Neural progenitor cell (in vitro differentiated cells): ENCODE measurements at regions not wholly inside any gene's neighbourhood (a gene's known extent, or its start where the extent isn't known, plus 50 kb on each side); places are given as distances from the start of the nearest gene placed in this dataset.

Experiments used
- DNase-seq: peaks from one replicate; pipeline ENCODE4 v3.0.0-alpha.2; 2016; ENCODE audit warnings: low spot score
- H2AFZ ChIP-seq: fragments of 200-600 bp; sonication (generic); replicated peaks from 2 replicates; pipeline ENCODE4 v1.6.1; 2016; ENCODE audit warnings: antibody characterized with exemption
- H3F3A ChIP-seq: fragments of 200-600 bp; sonication (generic); 2 replicates; pipeline ENCODE4 v1.6.1; 2016; ENCODE audit warnings: antibody characterized with exemption, low read depth
- H3K27ac ChIP-seq: fragments of 200-600 bp; sonication (generic); 2 replicates; pipeline ENCODE4 v1.5.1; 2016; ENCODE audit warnings: mild to moderate bottlenecking
- H3K27me3 ChIP-seq: fragments of 200-600 bp; sonication (generic); 2 replicates; pipeline ENCODE4 v1.6.1; 2016; ENCODE audit warnings: mild to moderate bottlenecking, moderate library complexity
- H3K36me3 ChIP-seq: fragments of 200-600 bp; sonication (generic); 2 replicates; pipeline ENCODE4 v1.5.1; 2016
- H3K4me1 ChIP-seq: fragments of 200-600 bp; sonication (generic); 2 replicates; pipeline ENCODE4 v1.6.1; 2016; ENCODE audit warnings: mixed run types
- H3K4me2 ChIP-seq: fragments of 200-600 bp; sonication (generic); 2 replicates; pipeline ENCODE4 v1.6.1; 2016
- H3K4me3 ChIP-seq: fragments of 200-600 bp; sonication (generic); 2 replicates; pipeline ENCODE4 v1.5.1; 2016
- H3K79me2 ChIP-seq: fragments of 200-600 bp; sonication (generic); 2 replicates; pipeline ENCODE4 v1.6.1; 2016; ENCODE audit warnings: low read depth
- H3K9ac ChIP-seq: fragments of 200-600 bp; sonication (generic); 2 replicates; pipeline ENCODE4 v1.6.1; 2016
- H3K9me3 ChIP-seq: fragments of 200-600 bp; sonication (generic); 2 replicates; pipeline ENCODE4 v1.5.1; 2016; ENCODE audit warnings: low read depth
- H4K20me1 ChIP-seq: fragments of 200-600 bp; sonication (generic); 2 replicates; pipeline ENCODE4 v1.6.1; 2016; ENCODE audit warnings: low read depth
- H3K27ac Mint-ChIP-seq: 3 replicates; pipeline ENCODE4 v1.8.0; 2021; ENCODE audit warnings: mixed read lengths
- H3K27me3 Mint-ChIP-seq: 2 replicates; pipeline ENCODE4 v1.8.0; 2022; ENCODE audit warnings: low read depth, mild to moderate bottlenecking, inconsistent platforms, moderate library complexity, mixed read lengths; ENCODE audit not compliant: insufficient read depth
- H3K36me3 Mint-ChIP-seq: 3 replicates; pipeline ENCODE4 v1.8.0; 2021; ENCODE audit warnings: mixed read lengths
- H3K4me1 Mint-ChIP-seq: 3 replicates; pipeline ENCODE4 v1.8.0; 2021; ENCODE audit warnings: mixed read lengths
- H3K4me3 Mint-ChIP-seq: 3 replicates; pipeline ENCODE4 v1.8.0; 2021; ENCODE audit warnings: mild to moderate bottlenecking, moderate library complexity, mixed read lengths
- H3K9me3 Mint-ChIP-seq: 3 replicates; pipeline ENCODE4 v1.8.0; 2020; ENCODE audit warnings: mixed read lengths
- EZH2 ChIP-seq: fragments of 200-600 bp; sonication (generic); IDR thresholded peaks from 2 replicates; pipeline ENCODE4 v1.6.1; 2017; ENCODE audit warnings: antibody characterized with exemption, mild to moderate bottlenecking, moderate library complexity
- EZH2phosphoT487 ChIP-seq: fragments of 200-600 bp; sonication (generic); IDR thresholded peaks from 2 replicates; pipeline ENCODE4 v1.6.1; 2017; ENCODE audit warnings: antibody characterized with exemption
- TF ChIP-seq, protein P1 (sequence below): fragments of 200-600 bp; sonication (generic); IDR thresholded peaks from 2 replicates; pipeline ENCODE4 v1.5.1; 2017; ENCODE audit warnings: antibody characterized with exemption, mild to moderate bottlenecking

DNA sequence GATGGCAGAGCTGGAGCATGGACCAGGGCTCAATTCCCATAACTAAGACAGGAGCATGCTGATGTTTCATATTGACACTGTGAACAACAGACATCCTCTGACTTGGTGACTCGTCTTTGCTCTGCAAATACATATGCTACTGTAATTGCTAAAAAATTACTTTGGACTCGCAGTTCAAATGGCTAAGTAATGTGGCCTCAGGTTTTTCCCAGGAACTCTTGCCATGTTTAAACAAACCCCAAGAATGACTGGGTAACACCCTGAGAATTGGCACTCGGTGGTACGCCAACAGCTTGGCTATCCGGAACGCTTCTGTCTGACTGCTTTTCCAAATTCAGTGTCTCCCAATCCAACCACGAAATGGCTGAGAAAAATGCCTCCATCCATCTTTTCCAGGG is 456.7 kb upstream of the THBS1 start:
- no peak overlapping the region for H3K27ac ChIP-seq
- peaks cover 9% of the 10 kb centered on the region for H3K4me1 ChIP-seq
- H3K79me2 ChIP-seq = no peaks in the 10 kb centered on the region
- H2AFZ ChIP-seq = no peak overlapping the region
- Mint-ChIP-seq H3K27ac (no peak overlapping the region), H3K27me3 (peaks cover 5% of the 10 kb centered on the region), H3K9me3 (no peaks in the 10 kb centered on the region), H3K4me3 (no peak overlapping the region), H3K36me3 (no peaks in the 10 kb centered on the region), H3K4me1 (peaks cover 10% of the 10 kb centered on the region)
- H4K20me1 ChIP-seq = no peaks in the 10 kb centered on the region
- no peak overlapping the region for H3K4me2 ChIP-seq
- H3K9ac ChIP-seq = no peak overlapping the region
- H3F3A ChIP-seq = no peaks in the 10 kb centered on the region
- H3K27me3 ChIP-seq = no peaks in the 10 kb centered on the region
- no peak overlapping the region for H3K4me3 ChIP-seq
- H3K9me3 ChIP-seq = no peaks in the 10 kb centered on the region
- TF ChIP-seq, protein P1, sequence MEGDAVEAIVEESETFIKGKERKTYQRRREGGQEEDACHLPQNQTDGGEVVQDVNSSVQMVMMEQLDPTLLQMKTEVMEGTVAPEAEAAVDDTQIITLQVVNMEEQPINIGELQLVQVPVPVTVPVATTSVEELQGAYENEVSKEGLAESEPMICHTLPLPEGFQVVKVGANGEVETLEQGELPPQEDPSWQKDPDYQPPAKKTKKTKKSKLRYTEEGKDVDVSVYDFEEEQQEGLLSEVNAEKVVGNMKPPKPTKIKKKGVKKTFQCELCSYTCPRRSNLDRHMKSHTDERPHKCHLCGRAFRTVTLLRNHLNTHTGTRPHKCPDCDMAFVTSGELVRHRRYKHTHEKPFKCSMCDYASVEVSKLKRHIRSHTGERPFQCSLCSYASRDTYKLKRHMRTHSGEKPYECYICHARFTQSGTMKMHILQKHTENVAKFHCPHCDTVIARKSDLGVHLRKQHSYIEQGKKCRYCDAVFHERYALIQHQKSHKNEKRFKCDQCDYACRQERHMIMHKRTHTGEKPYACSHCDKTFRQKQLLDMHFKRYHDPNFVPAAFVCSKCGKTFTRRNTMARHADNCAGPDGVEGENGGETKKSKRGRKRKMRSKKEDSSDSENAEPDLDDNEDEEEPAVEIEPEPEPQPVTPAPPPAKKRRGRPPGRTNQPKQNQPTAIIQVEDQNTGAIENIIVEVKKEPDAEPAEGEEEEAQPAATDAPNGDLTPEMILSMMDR = no peak
- no peak for TF ChIP-seq EZH2
- no peak for TF ChIP-seq EZH2phosphoT487
- no peak for DNase-seq
- no peaks in the 10 kb centered on the region for H3K36me3 ChIP-seq

DNA sequence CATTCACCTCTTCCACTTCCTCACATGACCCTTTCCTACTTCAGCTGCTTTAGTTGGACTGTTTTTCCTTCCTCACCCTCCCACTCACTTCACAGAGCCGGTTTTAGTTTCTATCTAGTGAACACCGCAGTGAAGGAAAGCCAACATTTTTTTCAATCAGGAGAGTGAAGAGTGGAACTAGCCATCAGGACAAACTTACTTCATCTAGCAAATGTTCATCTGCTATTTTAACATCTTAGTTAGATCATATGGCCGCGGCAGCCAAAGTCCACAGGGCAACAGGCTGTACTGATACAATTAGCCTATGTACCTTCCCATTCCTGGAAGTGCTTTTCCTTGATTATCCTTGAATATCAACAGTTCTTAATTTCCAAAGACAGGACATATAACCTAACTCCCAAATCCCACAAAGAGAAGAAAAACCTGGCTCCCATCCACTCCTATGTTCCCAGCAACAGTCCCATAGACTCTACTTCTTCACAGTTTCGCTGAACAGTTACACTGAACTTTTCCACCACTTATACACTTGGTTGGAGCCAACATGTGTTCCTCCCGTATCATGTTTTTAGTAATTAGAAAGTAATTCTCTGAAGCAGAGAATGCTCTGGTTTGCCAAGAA is 456.2 kb upstream of the THBS1 start:
- no peak overlapping the region for H3K4me2 ChIP-seq
- no peak overlapping the region for H2AFZ ChIP-seq
- Mint-ChIP-seq H3K4me1 (peaks cover 10% of the 10 kb centered on the region), H3K4me3 (no peak overlapping the region), H3K27ac (no peak overlapping the region), H3K27me3 (peaks cover 5% of the 10 kb centered on the region), H3K9me3 (no peaks in the 10 kb centered on the region), H3K36me3 (no peaks in the 10 kb centered on the region)
- no peak for TF ChIP-seq EZH2
- no peak for TF ChIP-seq EZH2phosphoT487
- TF ChIP-seq, protein P1 = no peak
- no peaks in the 10 kb centered on the region for H3K27me3 ChIP-seq
- H3K9me3 ChIP-seq = no peaks in the 10 kb centered on the region
- no peak for DNase-seq
- H3F3A ChIP-seq = no peaks in the 10 kb centered on the region
- no peak overlapping the region for H3K9ac ChIP-seq
- no peaks in the 10 kb centered on the region for H3K79me2 ChIP-seq
- no peak overlapping the region for H3K27ac ChIP-seq
- H3K36me3 ChIP-seq = no peaks in the 10 kb centered on the region
- H3K4me1 ChIP-seq = peaks cover 9% of the 10 kb centered on the region
- H4K20me1 ChIP-seq = no peaks in the 10 kb centered on the region
- no peak overlapping the region for H3K4me3 ChIP-seq

- DNase-seq = no peak
- H3K36me3 ChIP-seq = no peaks in the 10 kb centered on the region
- no peak overlapping the region for H3K27ac ChIP-seq
- peaks cover 9% of the 10 kb centered on the region for H3K4me1 ChIP-seq
- no peak overlapping the region for H2AFZ ChIP-seq
- no peaks in the 10 kb centered on the region for H3K27me3 ChIP-seq
- H4K20me1 ChIP-seq = no peaks in the 10 kb centered on the region
- peaks cover 5% of the 10 kb centered on the region for H3K27me3 Mint-ChIP-seq
- H3K79me2 ChIP-seq = no peaks in the 10 kb centered on the region
- H3K4me3 ChIP-seq = no peak overlapping the region
- no peaks in the 10 kb centered on the region for H3K36me3 Mint-ChIP-seq
- peaks cover 10% of the 10 kb centered on the region for H3K4me1 Mint-ChIP-seq
- TF ChIP-seq, protein P1 = no peak
- TF ChIP-seq EZH2 = no peak
- TF ChIP-seq EZH2phosphoT487 = no peak
- H3K9ac ChIP-seq = no peak overlapping the region
- no peak overlapping the region for H3K4me3 Mint-ChIP-seq
- no peaks in the 10 kb centered on the region for H3F3A ChIP-seq
- H3K9me3 Mint-ChIP-seq = no peaks in the 10 kb centered on the region
- H3K4me2 ChIP-seq = no peak overlapping the region
- H3K9me3 ChIP-seq = no peaks in the 10 kb centered on the region
- no peak overlapping the region for H3K27ac Mint-ChIP-seq
Observed at GRCh38 chr15:39125226-39125625, 455.7 kb upstream of the THBS1 start.
